Activated naive CD4-positive, alpha-beta T cell treated with anti-CD3 and anti-CD28 coated beads for 36 hours (primary cell): ENCODE measurements at regions not wholly inside any gene's neighbourhood (a gene's known extent, or its start where the extent isn't known, plus 50 kb on each side); places are given as distances from the start of the nearest gene placed in this dataset.

Source experiments
- CTCF ChIA-PET: fragments of 350-600 bp; sonication (Branson Sonifier 250); formaldehyde crosslinking; loops from one replicate; lab custom pipeline; 2021; ENCODE audit warnings: antibody characterized with exemption; lab: Charles Lee
- DNase-seq: peaks from one replicate; pipeline ENCODE4 v3.0.0-alpha.2; 2020
- H3K27ac Mint-ChIP-seq: one replicate; pipeline ENCODE4 v1.8.0; 2021; ENCODE audit warnings: mild to moderate bottlenecking, mixed read lengths
- H3K27me3 Mint-ChIP-seq: one replicate; pipeline ENCODE4 v1.8.0; 2021; ENCODE audit warnings: low read depth, mixed read lengths
- H3K36me3 Mint-ChIP-seq: one replicate; pipeline ENCODE4 v1.8.0; 2021; ENCODE audit warnings: low read depth, mixed read lengths
- H3K4me1 Mint-ChIP-seq: one replicate; pipeline ENCODE4 v1.8.0; 2021; ENCODE audit warnings: low read depth, mixed read lengths
- H3K4me3 Mint-ChIP-seq: one replicate; pipeline ENCODE4 v1.8.0; 2021; ENCODE audit warnings: mild to moderate bottlenecking, moderate library complexity, mixed read lengths
- H3K9me3 Mint-ChIP-seq: one replicate; pipeline ENCODE4 v1.8.0; 2021; ENCODE audit warnings: mixed read lengths
- intact Hi-C: fragments of 100-400 bp; cut with micrococcal nuclease; formaldehyde crosslinking; loops from one replicate; pipeline ENCODE4 v1.15.1; 2023

DNA sequence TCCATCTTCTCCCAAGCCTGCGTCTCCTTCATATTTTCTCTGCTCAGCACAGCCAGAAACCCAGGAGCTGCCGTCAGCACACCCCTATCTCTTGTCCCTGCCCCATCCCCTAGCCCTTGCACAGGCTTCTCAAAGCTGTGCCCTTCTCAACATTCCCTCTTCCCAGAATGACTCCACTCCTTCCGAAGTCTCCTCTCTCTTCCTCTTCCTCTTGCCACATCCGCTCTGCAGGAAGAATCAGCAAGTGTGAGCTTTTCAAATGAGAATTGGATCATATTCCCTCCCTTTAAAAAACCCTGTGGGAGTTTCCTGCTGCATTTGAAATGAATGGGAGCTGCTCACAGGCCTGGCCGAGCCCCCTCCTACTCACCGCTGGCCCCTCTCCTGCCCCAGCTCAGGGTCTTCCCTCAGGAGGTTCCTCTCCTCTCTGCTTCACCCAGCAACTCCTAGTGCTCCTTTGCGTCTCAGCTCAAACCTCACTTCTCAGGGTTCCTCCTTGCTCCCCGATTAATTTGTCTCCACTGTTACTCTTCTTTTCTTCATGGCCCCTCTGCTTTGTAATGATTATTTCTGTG is 528.5 kb upstream of the CCDC196 start:
- Mint-ChIP-seq H3K36me3 (no peaks in the 10 kb centered on the region), H3K27me3 (no peaks in the 10 kb centered on the region), H3K9me3 (no peaks in the 10 kb centered on the region), H3K27ac (no peak overlapping the region), H3K4me1 (peaks cover 13% of the 10 kb centered on the region), H3K4me3 (no peak overlapping the region)
- no peak for DNase-seq
- CTCF ChIA-PET: interaction anchor here (0.8 to 4.6 kb wide), 8 partner anchors 7 to 799 kb away, joined by 3 to 46 read pairs (median 14); no protein-coding TSS in a partner anchor
- intact Hi-C loops: loop anchor here (2.0 to 5.0 kb wide), 4 partner anchors 111 to 971 kb away; partner anchors contain the start of gene FNTB

DNA sequence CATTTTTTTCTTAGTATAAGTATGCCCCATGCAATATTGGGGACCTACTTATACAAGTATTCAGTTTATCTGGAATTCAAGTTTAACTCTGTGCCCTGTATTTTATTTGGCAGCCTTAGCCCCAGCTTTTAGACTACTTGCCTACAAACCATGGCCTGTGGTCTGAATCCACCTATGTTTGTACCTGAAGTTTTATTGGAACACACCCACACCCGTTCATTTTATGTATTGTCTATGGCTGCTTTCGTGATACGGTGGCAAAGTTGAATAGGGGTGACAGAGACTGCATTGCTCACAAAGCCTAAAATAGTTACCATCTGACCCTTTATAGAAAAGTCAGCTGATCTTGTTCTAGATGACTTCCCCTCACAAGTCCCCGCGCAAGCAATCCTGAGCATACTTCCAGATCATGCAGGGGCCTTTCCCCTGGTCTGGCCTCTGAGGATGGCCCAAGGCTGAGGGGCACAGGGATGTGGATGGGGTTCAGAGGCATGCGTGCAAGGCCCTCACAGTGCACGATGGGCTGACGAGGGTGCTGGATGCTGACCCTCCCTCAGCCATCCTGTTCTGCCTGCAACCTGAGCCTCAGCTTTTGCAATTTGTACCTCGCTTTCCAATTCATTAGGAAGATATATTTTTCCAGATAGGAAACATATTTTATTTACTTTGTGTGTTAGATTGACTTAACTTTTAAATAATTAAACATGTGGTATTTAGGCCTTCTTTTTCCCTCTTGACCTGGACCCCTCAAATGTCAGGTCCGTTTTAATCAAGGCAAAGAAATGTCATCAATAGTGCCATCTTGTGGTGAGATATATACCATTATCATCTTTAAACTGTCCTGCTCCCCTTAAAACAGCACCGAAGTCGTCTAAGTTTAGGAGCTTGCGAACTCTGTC is 527.3 kb upstream of the CCDC196 start:
- Mint-ChIP-seq H3K27ac (no peak overlapping the region), H3K4me1 (peaks cover 13% of the 10 kb centered on the region), H3K4me3 (no peak overlapping the region), H3K27me3 (no peaks in the 10 kb centered on the region), H3K9me3 (no peaks in the 10 kb centered on the region), H3K36me3 (no peaks in the 10 kb centered on the region)
- CTCF ChIA-PET: interaction anchor here (0.5 to 4.6 kb wide), 30 partner anchors 9 to 796 kb away, joined by 3 to 46 read pairs (median 5); partner anchors contain the start of gene FUT8
- no peak for DNase-seq
- intact Hi-C loops: loop anchor here (1.0 to 5.0 kb wide), 9 partner anchors 109 to 972 kb away; partner anchors contain the start of gene FNTB

DNA sequence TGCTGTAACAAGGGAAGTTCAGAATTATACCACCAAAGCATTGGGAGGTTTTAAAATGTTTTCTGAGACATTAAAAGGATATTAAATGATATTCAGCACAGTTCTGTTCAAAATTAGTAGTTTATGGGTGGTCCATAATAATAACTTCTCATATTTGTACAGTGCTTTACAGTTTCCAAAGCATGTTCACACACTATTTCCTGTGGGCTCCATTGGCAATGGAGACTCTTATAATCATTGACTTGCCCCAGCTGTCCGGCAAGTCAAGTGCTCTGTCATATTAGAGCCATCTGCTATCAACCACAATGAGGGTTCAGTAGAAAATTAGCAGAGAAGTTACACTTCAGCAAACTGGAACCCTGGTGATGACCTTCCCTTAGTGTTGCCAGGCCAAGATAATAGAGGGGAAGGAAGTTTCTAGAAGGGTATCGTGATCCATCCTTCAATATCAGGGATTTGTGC is 526.6 kb upstream of the CCDC196 start:
- DNase-seq: no peak
- intact Hi-C loops: loop anchor here (1.0 to 5.0 kb wide), 10 partner anchors 109 to 973 kb away; partner anchors contain the start of gene FNTB
- Mint-ChIP-seq H3K9me3 (no peaks in the 10 kb centered on the region), H3K4me1 (peaks cover 13% of the 10 kb centered on the region), H3K27me3 (no peaks in the 10 kb centered on the region), H3K36me3 (no peaks in the 10 kb centered on the region), H3K4me3 (no peak overlapping the region), H3K27ac (no peak overlapping the region)
- CTCF ChIA-PET: interaction anchor here (0.5 to 4.6 kb wide), 30 partner anchors 9 to 796 kb away, joined by 3 to 46 read pairs (median 5); partner anchors contain the start of gene FUT8

DNA sequence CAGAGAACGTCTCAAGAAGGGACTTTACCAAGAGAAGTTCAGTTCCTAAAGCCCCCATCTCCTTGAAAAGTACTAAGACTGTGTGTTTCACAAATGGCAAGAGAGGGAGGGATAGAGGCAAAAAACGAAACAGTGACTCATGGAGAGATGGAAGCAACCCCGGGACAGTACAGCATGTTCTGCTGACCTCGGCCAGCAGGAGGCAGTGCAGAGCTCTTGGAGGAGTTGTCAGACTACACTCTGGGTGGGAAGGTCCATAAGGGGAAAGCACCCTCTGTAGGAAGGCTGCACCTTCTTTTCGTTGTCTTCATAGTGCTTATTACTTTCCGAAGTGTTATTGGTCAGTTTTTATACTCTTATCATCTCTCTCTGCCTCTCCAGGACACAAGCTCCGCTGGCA is 525.2 kb upstream of the CCDC196 start:
- CTCF ChIA-PET: interaction anchor here (0.6 to 4.6 kb wide), 35 partner anchors 9 to 798 kb away, joined by 3 to 46 read pairs (median 4); no protein-coding TSS in a partner anchor
- Mint-ChIP-seq H3K4me1 (peaks cover 13% of the 10 kb centered on the region), H3K27ac (no peak overlapping the region), H3K4me3 (no peak overlapping the region), H3K36me3 (no peaks in the 10 kb centered on the region), H3K9me3 (no peaks in the 10 kb centered on the region), H3K27me3 (no peaks in the 10 kb centered on the region)
- intact Hi-C loops: loop anchor here (1.0 to 5.0 kb wide), 2 partner anchors 109 to 436 kb away; no protein-coding TSS in a partner anchor
- DNase-seq: peak; percentile 90

DNA sequence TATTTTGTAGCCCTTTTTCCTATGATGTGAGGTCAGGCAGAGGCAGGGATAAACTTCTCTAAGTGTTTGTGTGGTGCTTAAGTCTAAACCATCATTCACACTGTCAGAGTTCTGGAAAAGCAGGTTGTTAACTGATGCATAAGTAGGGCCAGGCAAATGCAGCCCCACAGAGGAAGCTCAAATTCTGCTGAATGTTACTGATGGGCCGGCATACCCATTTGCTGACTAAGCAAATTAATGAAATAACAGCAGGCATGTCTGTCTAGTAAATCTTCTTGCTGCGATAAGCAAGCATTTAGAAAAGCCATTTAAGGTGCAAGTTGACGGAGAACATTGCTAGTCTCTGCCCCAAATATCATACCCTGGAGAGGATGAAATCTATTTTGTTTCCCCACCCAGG is 523.2 kb upstream of the CCDC196 start:
- Mint-ChIP-seq H3K4me1 (peaks cover 13% of the 10 kb centered on the region), H3K4me3 (no peak overlapping the region), H3K27me3 (no peaks in the 10 kb centered on the region), H3K9me3 (no peaks in the 10 kb centered on the region), H3K36me3 (no peaks in the 10 kb centered on the region), H3K27ac (no peak overlapping the region)
- CTCF ChIA-PET: no interaction called here
- intact Hi-C loops: loop anchor here (5.0 kb wide), 1 partner anchor 434 kb away; no protein-coding TSS in a partner anchor
- no peak for DNase-seq

DNA sequence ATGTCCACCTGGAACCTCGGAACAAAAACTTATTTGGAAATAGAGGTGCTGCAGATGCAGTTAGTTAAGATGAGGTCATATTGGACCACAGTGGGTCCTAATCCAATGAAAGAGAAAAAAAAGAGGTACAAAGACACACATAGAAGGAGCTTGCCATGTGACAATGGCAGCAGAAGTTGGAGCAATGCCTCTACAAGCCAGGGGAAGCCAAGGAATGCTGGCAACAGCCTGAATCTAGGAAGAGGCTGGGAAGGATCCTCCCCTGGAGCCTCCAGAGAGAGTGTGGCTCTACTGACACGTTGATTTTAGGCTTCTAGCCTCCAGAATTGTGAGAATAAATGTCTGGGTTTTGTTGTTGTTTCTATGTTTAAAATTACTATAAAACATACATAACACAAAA is 521.8 kb upstream of the CCDC196 start:
- CTCF ChIA-PET: interaction anchor here (0.8 to 1.0 kb wide), 2 partner anchors 58 to 549 kb away, joined by 3 read pairs; no protein-coding TSS in a partner anchor
- intact Hi-C loops: loop anchor here (5.0 kb wide), 1 partner anchor 433 kb away; no protein-coding TSS in a partner anchor

DNA sequence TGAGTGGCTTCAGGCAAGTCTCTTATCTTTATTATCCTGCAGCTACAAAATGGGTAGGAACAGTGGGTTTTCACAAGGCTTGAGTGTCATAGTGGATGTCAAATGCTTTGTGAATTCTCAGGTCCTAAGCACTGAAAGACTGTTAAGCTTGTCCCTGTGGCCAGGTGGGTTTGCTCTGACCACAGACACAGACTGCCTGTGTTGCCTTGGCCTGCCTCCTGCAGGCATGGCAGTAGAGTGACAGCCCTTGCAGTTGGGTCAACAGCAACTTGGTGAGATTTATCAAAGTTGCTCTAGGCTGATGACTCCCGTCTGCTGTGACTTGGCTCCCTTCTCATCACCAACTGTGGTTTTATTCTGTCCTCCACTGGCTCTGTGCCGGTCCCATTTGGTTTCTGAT is 520.0 kb upstream of the CCDC196 start:
- no peaks in the 10 kb centered on the region for H3K9me3 Mint-ChIP-seq
- H3K4me1 Mint-ChIP-seq: no peaks in the 10 kb centered on the region
- intact Hi-C loops: no loop called here
- H3K4me3 Mint-ChIP-seq: no peak overlapping the region
- H3K27me3 Mint-ChIP-seq: no peaks in the 10 kb centered on the region
- DNase-seq: no peak
- H3K27ac Mint-ChIP-seq: no peak overlapping the region
- no peaks in the 10 kb centered on the region for H3K36me3 Mint-ChIP-seq
- CTCF ChIA-PET: no interaction called here

More for the DNA sequence above, 521.8 kb upstream of the CCDC196 start:
- Mint-ChIP-seq H3K9me3 (no peaks in the 10 kb centered on the region), H3K4me1 (peaks cover 11% of the 10 kb centered on the region), H3K36me3 (no peaks in the 10 kb centered on the region), H3K4me3 (no peak overlapping the region), H3K27me3 (no peaks in the 10 kb centered on the region), H3K27ac (no peak overlapping the region)
- DNase-seq: no peak

DNA sequence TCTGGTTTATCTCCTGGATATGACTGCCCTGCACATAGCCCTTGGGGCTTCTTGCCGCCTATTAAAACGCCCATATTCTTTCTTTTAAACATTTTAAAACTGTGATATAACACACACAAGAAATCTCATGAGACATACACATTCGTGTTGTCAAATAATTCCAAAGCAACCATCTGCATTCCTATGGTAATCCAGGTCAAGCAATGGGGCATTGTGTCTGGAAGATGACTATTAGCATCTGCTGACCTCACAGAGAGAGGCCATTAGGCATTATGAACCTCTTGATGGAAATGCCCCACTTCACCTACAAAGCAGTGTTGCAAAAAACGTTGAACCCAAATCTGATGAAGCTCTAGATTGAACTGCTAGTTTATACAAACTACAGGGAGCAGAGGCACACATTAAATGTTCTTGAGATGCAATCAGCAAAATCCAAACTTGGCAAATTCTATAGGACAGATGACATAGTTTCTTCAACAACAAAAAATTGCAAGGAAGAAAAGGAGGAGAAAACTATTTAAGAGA is 513.8 kb upstream of the CCDC196 start:
- Mint-ChIP-seq H3K9me3 (no peaks in the 10 kb centered on the region), H3K27me3 (no peaks in the 10 kb centered on the region), H3K36me3 (no peaks in the 10 kb centered on the region), H3K4me1 (no peaks in the 10 kb centered on the region), H3K27ac (no peak overlapping the region), H3K4me3 (no peak overlapping the region)
- no peak for DNase-seq
- CTCF ChIA-PET: interaction anchor here (0.6 kb wide), 1 partner anchor 869 kb away, joined by 3 read pairs; no protein-coding TSS in a partner anchor
- intact Hi-C loops: no loop called here

DNA sequence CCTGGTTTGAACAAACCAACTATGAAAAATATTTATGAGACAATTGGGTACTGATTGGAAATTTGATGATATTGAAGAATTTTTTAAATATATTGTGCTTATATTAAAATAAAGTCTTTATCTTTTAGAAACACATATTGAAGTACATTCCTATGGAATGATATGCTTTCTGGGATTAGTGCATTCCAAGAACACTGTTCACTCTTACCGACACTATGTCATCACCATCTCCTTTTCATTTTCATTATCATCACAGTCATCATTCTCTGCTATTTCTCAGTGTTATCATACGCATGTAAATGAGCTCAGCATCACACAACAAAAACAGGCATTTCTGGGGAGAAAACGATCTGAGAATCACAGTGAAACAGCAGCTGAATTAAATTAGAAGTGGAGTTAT is 513.3 kb upstream of the CCDC196 start:
- CTCF ChIA-PET: interaction anchor here (0.6 to 1.0 kb wide), 2 partner anchors 97 to 869 kb away, joined by 3 read pairs; no protein-coding TSS in a partner anchor
- Mint-ChIP-seq H3K9me3 (no peaks in the 10 kb centered on the region), H3K27me3 (no peaks in the 10 kb centered on the region), H3K4me1 (no peaks in the 10 kb centered on the region), H3K36me3 (no peaks in the 10 kb centered on the region), H3K4me3 (no peak overlapping the region), H3K27ac (no peak overlapping the region)
- DNase-seq: no peak
- intact Hi-C loops: no loop called here

DNA sequence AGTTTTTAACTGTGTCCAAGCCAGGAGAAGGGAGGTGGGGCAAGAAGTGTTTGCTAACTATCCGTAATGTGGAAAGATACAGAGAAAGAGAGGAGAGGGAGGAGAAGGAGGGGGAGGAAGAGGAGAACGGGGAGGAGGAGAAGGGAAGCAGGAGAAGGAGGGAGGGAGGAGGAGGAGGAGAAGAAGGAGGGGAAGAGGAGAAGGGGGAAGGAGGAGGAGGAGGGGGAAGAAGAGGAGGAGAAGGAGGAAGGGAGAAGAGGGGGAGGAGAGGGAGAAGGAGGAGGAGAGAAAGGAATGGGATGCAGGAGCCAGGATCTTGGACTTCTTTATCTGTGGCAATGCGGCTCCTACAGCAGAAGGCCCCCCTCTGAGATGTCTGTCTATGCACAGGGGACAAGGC is 510.3 kb upstream of the CCDC196 start:
- intact Hi-C loops: no loop called here
- Mint-ChIP-seq H3K9me3 (peaks cover 10% of the 10 kb centered on the region), H3K4me1 (no peaks in the 10 kb centered on the region), H3K4me3 (no peak overlapping the region), H3K27me3 (no peaks in the 10 kb centered on the region), H3K36me3 (peaks cover 2% of the 10 kb centered on the region), H3K27ac (no peak overlapping the region)
- CTCF ChIA-PET: no interaction called here
- no peak for DNase-seq

DNA sequence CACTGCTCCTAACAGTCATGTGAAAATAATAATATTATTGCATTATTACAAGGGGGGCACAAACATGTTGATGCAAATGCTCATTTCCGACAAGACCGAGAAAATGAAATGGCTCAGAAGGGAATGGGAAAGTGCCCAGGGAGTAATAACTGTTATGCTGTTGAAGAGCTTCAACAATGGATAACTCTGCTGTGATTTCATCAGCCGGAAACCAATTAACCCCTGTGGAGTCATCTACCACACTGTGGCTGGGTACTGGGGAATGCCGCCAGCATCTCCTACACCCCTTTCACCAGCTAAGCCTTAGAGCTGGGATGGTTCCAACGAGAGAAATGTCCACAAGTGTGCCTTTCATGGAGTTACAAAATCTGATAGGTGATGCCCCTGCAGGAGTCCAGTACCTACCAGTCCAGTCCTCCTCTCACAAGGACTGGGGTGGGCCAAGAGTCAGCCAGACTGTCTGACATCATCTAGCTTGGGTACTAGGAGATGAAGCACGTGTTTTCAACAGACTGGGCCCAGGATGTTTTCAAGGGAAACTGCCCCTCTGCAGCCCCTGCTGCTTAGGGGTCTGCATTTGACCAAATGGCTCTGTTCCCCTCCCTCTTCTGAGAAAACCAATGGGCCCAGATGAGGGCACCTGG is 509.3 kb upstream of the CCDC196 start:
- H3K4me1 Mint-ChIP-seq: no peaks in the 10 kb centered on the region
- no peak overlapping the region for H3K27ac Mint-ChIP-seq
- intact Hi-C loops: no loop called here
- peaks cover 2% of the 10 kb centered on the region for H3K36me3 Mint-ChIP-seq
- H3K9me3 Mint-ChIP-seq: peaks cover 10% of the 10 kb centered on the region
- H3K27me3 Mint-ChIP-seq: no peaks in the 10 kb centered on the region
- CTCF ChIA-PET: no interaction called here
- no peak for DNase-seq
- no peak overlapping the region for H3K4me3 Mint-ChIP-seq
